Eye (tissue), 1 donor: ENCODE measurements at regions not wholly inside any gene's neighbourhood (a gene's known extent, or its start where the extent isn't known, plus 50 kb on each side); places are given as distances from the start of the nearest gene placed in this dataset.

Source experiments
- DNase-seq: peaks from one replicate; pipeline ENCODE4 v3.0.0-alpha.2; 2015

DNA sequence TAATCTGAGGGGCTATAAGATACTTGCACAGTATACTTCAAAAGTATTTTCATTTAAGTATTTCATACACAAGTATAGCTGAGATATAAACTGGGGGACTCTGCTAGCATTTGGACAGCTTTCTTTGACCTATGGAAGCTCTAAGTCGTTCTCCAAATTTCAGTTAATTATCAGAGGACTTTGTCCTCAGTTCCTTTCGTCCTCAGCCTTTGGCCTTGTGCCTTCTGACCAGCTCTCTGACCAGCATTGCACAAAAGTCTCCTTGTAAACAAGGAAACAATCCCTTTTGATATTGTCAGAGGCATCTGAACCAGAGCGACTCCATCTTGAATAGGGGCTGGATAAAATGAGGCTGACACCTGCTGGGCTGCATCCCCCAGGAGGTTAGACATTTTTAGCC, 464.0 kb upstream of the FAM241A start:
- no peak for DNase-seq

DNA sequence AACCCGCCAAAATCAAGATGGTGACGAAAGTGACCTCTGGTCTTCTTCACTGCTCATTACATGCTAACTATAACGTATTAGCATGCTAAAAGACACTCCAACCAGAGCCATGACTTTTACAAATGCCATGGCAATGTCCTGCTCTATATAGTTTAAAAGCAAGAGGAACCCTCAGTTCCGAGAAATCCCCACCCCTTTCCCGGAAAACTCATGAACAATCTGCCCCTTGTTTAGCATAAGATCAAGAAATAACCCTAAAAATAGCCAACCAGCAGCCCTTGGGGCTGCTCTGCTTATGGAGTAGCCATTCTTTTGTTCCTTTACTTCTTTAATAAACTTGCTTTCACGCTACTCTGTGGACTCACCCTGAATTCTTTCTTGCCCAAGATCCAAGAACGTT, 463.5 kb upstream of the FAM241A start:
- no peak for DNase-seq

DNA sequence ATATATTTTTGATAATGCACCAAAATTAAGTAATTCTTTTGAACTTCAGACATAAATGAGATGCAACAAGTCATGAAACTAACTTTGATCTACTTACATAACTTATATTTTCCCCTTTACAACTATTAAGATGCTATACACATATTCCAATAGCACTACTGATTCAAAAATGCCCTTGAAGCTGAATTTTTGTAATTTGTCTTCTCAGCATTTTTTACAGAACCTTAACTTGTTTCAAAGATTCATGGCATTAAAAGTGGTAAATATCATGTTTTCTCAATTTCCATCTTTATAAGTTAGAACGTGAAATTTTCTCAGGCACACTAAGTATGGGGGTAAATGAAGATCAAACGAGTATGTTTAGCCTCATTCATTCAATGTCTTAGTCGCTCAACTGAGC, 460.0 kb upstream of the FAM241A start:
- no peak for DNase-seq

DNA sequence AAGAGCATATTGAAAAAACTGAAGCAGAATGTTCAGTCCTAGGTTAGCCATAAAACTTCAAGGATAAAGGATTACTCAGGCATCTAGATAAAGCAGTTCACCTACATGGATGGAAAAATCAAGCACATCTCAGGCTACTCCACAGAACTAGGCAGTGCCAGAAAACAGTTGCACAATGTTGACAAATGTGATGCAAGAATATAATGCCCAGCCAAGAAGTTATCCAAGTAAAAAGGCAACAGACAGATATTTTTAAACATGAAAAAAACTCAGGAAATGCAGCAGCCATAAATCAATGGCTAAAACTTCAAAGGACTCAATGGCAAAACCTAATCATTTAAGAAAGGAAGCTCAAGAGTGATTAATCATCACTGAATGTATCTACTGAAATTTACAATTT, 456.0 kb upstream of the FAM241A start:
- no peak for DNase-seq

GRCh38 chr4:111689731-111690130, 455.5 kb upstream of the FAM241A start:
- no peak for DNase-seq

DNA sequence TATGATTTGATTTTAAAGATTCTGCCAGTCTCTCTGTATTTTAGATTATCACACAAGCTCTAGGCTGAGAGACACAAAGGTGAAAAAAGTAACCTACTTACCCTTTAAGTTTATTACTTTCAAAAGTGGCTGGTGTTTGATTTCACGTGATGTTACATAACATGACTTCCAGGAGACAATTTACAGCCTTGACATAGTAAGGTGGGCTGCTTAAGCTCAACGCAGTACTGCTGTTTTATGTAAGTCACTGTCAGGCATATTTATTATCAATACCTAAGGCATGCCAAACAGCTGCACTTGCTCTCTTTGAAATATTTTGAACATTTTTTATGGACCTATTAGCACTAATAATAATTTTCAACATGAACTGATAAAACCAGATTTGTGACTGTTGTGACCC, 451.5 kb upstream of the FAM241A start:
- no peak for DNase-seq

GRCh38 chr4:111695677-111696076, 449.6 kb upstream of the FAM241A start:
- no peak for DNase-seq

DNA sequence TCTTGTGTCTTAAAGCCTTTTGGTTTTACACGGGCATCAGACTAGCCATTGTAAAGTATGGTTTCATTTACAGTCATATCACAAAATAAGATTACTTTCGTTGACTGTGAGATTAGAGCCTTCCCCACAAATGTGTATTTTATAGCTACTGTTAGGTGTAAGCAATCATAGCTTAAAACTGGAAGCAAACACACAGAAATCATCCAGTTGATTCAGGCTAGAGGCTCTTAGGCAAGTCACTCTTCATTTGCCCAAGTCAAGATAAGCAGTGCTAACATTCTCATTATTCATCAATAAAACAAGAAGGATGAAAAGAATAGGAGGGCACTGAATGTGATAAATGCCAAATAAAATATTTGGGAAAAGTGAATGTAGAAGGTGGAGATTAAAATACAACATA, 448.7 kb upstream of the FAM241A start:
- DNase-seq = no peak

- no peak for DNase-seq
Measured at GRCh38 chr4:111697176-111697942, 447.9 kb upstream of the FAM241A start.

DNA sequence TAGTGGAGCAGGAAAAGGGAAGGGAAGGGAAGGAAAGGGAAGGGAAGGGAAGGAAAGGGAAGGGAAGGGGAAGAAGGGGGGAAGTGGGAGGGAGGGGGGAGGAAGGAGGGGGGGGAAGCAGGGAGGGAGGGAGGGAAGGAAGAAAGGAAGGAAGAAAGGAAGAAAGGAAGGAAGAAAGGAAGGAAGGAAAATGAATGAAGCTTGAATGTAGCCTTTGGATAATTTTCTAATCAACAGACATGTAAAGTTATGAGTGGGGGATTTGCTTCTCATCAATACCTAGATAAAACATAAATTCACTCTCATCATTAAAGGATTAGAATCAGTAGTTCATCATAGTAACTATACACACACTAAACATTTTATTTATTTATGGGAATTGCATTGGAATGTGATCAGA, 446.9 kb upstream of the FAM241A start:
- DNase-seq = no peak

GRCh38 chr4:111699165-111699564, 446.1 kb upstream of the FAM241A start:
- no peak for DNase-seq

DNA sequence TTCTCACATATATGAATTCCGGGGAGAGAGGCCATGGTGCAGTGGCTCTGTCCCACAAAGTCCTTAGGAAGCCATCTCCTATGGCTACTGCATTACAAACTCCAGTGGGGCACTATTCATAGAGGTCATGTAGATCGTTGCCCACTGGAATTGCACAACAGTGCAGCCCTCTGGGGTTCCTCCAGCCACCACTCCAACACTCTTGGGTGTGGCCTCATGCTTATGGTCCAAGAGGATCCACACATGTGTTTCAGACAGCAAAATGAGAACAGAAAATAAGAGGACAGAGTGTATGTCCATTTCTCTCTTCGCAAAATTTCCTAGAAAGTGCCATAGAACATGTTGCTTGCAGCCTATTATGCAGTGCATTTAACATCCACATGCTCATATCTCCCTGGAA, 444.2 kb upstream of the FAM241A start:
- no peak for DNase-seq

DNA sequence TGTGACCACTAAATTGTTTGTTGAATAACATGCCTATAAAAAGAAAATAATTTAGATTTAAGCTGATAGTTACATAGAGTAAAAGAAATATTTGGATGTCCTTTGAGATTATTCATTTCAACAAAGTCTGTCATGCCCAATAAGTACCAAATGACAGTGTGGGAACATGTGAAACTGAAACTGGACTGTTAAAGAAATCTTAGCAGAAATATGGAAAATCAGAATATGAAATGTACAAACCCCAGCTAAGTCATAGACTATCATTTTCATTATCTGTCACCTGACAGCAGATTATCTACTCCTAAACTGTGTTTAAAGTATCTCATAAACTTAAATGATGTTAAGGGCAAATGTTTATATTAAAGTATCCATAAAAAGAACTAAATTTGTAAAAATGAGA, 437.8 kb upstream of the FAM241A start:
- no peak for DNase-seq

- no peak for DNase-seq
Measured at GRCh38 chr4:111712093-111712677, 433.1 kb upstream of the FAM241A start.

GRCh38 chr4:111713276-111713675, 432.0 kb upstream of the FAM241A start:
- no peak for DNase-seq

DNA sequence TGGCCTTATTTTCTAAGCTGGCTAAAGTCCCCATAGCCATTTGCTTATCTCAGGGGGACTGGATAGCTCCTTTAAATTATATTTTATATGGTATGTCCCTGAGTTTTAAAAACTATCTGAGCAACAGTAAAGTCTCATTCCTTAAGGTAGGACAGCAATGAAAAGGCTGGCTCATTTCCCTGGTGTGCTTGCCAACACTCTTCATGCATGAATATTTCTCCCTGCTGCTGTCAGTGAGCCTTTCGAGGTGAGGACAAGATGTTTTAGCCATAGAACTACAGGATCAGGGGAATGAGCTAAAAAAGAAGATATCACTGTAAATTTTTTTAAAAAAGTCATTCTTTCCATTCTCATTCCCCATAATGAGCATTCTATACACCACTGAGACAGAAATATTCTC, 427.3 kb upstream of the FAM241A start:
- peak; percentile 13 for DNase-seq

GRCh38 chr4:111718763-111719559, 426.3 kb upstream of the FAM241A start:
- DNase-seq = no peak

DNA sequence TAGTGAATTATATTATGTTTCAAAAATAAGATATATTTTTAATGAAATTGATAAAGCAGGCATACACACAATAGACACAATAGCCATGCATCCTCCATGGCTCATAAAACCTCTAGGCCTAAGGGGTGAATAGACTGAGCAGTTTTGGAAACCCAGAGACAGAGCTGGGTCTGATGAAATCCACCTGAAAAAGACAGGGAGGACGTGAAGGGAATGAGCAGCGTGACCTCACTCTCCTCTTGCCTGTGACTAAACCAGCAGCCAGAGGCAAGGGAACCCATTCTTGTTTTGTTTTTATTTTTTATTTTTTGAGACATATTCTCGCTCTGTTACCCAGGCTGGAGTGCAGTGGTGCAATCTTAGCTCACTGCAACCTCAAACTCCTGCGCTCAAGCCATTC, 424.4 kb upstream of the FAM241A start:
- no peak for DNase-seq

GRCh38 chr4:111722213-111722720, 423.0 kb upstream of the FAM241A start:
- no peak for DNase-seq

- no peak for DNase-seq
Measured at GRCh38 chr4:111736516-111736915, 408.7 kb upstream of the FAM241A start.

DNA sequence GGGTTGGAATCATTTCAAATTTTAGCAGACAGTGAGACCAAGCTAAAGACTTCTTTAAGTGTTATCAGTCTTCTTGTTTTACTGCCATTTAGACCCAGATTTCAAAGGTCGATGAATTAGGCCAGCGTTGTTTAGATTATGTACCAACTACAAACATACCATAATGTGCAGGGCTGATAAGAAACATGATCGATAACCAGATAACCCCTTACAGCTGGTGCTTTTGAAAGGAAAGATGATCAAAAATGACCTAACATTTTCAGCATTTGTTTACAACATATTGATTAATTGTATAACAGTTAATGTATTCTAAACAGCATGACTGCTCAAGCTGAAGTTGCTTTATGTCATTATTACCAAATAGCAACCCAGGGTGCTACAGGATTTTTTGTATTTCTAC, 400.4 kb upstream of the FAM241A start:
- no peak for DNase-seq

GRCh38 chr4:111748157-111748556, 397.1 kb upstream of the FAM241A start:
- DNase-seq = no peak

GRCh38 chr4:111754003-111754402, 391.3 kb upstream of the FAM241A start:
- DNase-seq = no peak

DNA sequence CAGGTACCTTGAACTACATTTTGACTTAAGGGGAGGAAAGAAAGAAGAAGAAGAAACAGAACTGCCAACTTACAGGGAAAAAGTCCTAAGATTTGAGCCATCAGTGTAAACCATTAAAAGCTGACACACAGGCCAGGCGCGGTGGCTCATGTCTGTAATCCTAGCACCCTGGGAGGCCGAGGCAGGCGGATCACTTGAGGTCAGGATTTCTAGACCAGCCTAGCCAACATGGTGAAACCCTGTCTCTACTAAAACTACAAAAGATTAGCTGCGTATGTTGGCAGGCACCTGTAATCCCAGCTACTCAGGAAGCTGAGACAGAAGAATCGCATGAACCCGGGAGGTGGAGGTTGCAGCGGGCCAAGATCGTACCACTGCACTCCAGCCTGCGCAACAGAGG, 389.7 kb upstream of the FAM241A start:
- DNase-seq = no peak
